K562 (cell line): ENCODE measurements at regions not wholly inside any gene's neighbourhood (a gene's known extent, or its start where the extent isn't known, plus 50 kb on each side); places are given as distances from the start of the nearest gene placed in this dataset.

Experiments
- ATAC-seq: fragments of 200-7000 bp; cut with Tn5 transposase; 3 replicates; pipeline ENCODE4 v1.9.1; 2020; ENCODE audit warnings: moderate library complexity
- BruUV-seq: library from RNA; stranded (reverse); fragments of 400-500 nt; replicated peaks from 2 replicates; lab custom pipeline; 2021; lab: Mats Ljungman, UMichigan
- CTCF ChIA-PET: fragments of 300-600 bp; formaldehyde crosslinking; extraction: SDS; loops from one replicate; lab custom pipeline; 2021; ENCODE audit warnings: low intra/inter-chr PET ratio; lab: Yijun Ruan, JAX
- POLR2A ChIA-PET: fragments of 300-600, 350-650 bp; sonication (Branson Sonifier 250); formaldehyde crosslinking; extraction: SDS; loops from one replicate; lab custom pipeline; 2021; ENCODE audit warnings: antibody characterized with exemption, inconsistent platforms; lab: Yijun Ruan, JAX
- DNase-seq, 4 experiments: peaks; one replicate each; pipeline versions ENCODE4 v3.0.0 to v3.0.0-alpha.2; 2011 to 2018; ENCODE audit warnings: low spot score in 3 of 4, mixed read lengths in 3 of 4; ENCODE audit errors: extremely low read depth in 1 of 4
- FAIRE-seq: peaks from 2 replicates; lab custom pipeline; 2011; peaks lifted over from hg19 to GRCh38; lab: Jason Lieb, UNC
- H2AFZ ChIP-seq: 2 replicates; pipeline ENCODE4 v1.6.0; 2011; ENCODE audit warnings: low read depth, low read length, control low read depth, inconsistent platforms
- H3K27ac ChIP-seq: fragments of 200-600 bp; 3 replicates; pipeline ENCODE4 v1.8.0; 2011; ENCODE audit warnings: low read depth, mild to moderate bottlenecking, control low read depth, inconsistent platforms, low read length, moderate library complexity, mixed read lengths; ENCODE audit errors: extremely low read depth
- H3K27me3 ChIP-seq, 2 experiments: fragments of 300-600 bp in 1 of 2; 2 replicates in 1 of 2; 3 replicates in 1 of 2; pipeline versions ENCODE4 v1.6.0 to v1.8.0; 2011; ENCODE audit warnings: inconsistent platforms in 2 of 2, low read length in 2 of 2, mild to moderate bottlenecking in 1 of 2, mixed read lengths in 1 of 2, moderate library complexity in 1 of 2; ENCODE audit not compliant: control insufficient read depth in 2 of 2, insufficient read depth in 2 of 2
- H3K36me3 ChIP-seq: fragments of 300-600 bp; 3 replicates; pipeline ENCODE4 v1.8.0; 2011; ENCODE audit warnings: mild to moderate bottlenecking, low read length, inconsistent platforms; ENCODE audit not compliant: control insufficient read depth, insufficient read depth
- H3K4me1 ChIP-seq, 2 experiments: fragments of 200-600 bp in 1 of 2; replicated peaks in 1 of 2; 2 replicates in 1 of 2; 3 replicates in 1 of 2; pipeline versions ENCODE4 v1.5.1 to v1.8.0; 2011; ENCODE audit warnings: inconsistent platforms in 2 of 2, low read length in 2 of 2, mild to moderate bottlenecking in 1 of 2, mixed read lengths in 1 of 2, moderate library complexity in 1 of 2; ENCODE audit not compliant: control insufficient read depth in 2 of 2, insufficient read depth in 2 of 2
- H3K4me2 ChIP-seq: 2 replicates; pipeline ENCODE4 v1.6.1; 2011; ENCODE audit warnings: low read length, control low read depth, inconsistent platforms, mixed read lengths; ENCODE audit not compliant: insufficient read depth
- H3K4me3 ChIP-seq: fragments of 200-600 bp; sonication (generic), shearing (Covaris generic); 2 replicates; pipeline ENCODE4 v1.5.1; 2016; ENCODE audit warnings: control low read depth, inconsistent platforms
- H3K79me2 ChIP-seq: fragments of 200-600 bp; 3 replicates; pipeline ENCODE4 v1.8.0; 2011; ENCODE audit warnings: low read length, inconsistent platforms; ENCODE audit not compliant: control insufficient read depth, insufficient read depth
- H3K9ac ChIP-seq, 2 experiments: 2 replicates each; pipeline versions ENCODE4 v1.6.0 to v1.6.1; 2011; ENCODE audit warnings: low read depth in 2 of 2, low read length in 2 of 2, control low read depth in 1 of 2, inconsistent platforms in 1 of 2, mild to moderate bottlenecking in 1 of 2, mixed read lengths in 1 of 2; ENCODE audit not compliant: insufficient read depth in 1 of 2
- H3K9me1 ChIP-seq: one replicate; pipeline ENCODE4 v1.6.0; 2011; ENCODE audit warnings: inconsistent platforms, mild to moderate bottlenecking, low read length, moderate library complexity; ENCODE audit not compliant: control insufficient read depth, insufficient read depth
- H3K9me3 ChIP-seq: replicated peaks from 2 replicates; pipeline ENCODE4 v1.5.1; 2011; ENCODE audit warnings: low read depth, low read length, inconsistent platforms; ENCODE audit not compliant: control insufficient read depth, insufficient read depth
- H4K20me1 ChIP-seq: replicated peaks from 2 replicates; pipeline ENCODE4 v1.6.1; 2011; ENCODE audit warnings: low read length, inconsistent platforms, mixed read lengths; ENCODE audit not compliant: control insufficient read depth, insufficient read depth
- EP400 ChIP-seq: fragments of 450-650 bp; IDR thresholded peaks from 2 replicates; pipeline ENCODE4 v1.6.1; 2017; ENCODE audit warnings: antibody characterized with exemption, mild to moderate bottlenecking, moderate library complexity
- GATA2 ChIP-seq: sonication (generic); formaldehyde crosslinking; IDR thresholded peaks from 2 replicates; pipeline ENCODE4 v1.4.0; 2020; ENCODE audit warnings: mild to moderate bottlenecking, missing genetic modification reagents
- NONO ChIP-seq, 2 experiments: fragments of 200-400 bp in 1 of 2; fragments of 450-650 bp in 1 of 2; formaldehyde crosslinking in 1 of 2; IDR thresholded peaks; 2 replicates each; pipeline ENCODE4 v1.6.1; 2017; ENCODE audit warnings: low read depth in 2 of 2, mild to moderate bottlenecking in 2 of 2, moderate library complexity in 2 of 2, low read length in 1 of 2
- NR4A1 ChIP-seq, 2 experiments: fragments of 250-450 bp in 1 of 2; fragments of 450-650 bp in 1 of 2; sonication (Bioruptor Pico) in 1 of 2; IDR thresholded peaks; 2 replicates each; pipeline versions ENCODE4 v1.4.0 to v1.6.1; 2016 to 2020; ENCODE audit warnings: mild to moderate bottlenecking in 2 of 2, missing compliant biosample characterization in 1 of 2, missing genetic modification characterization in 1 of 2, moderate library complexity in 1 of 2
- RNF2 ChIP-seq: sonication (generic); IDR thresholded peaks from 2 replicates; pipeline ENCODE4 v1.6.1; 2016
- RREB1 ChIP-seq: fragments of 250-450 bp; sonication (Bioruptor Pico); IDR thresholded peaks from 2 replicates; pipeline ENCODE4 v1.4.0; 2020
- SMARCA4 ChIP-seq: fragments of 450-650 bp; IDR thresholded peaks from 2 replicates; pipeline ENCODE4 v1.6.1; 2016
- TBP ChIP-seq: optimal IDR thresholded peaks from 2 replicates; pipeline ENCODE3; 2011; ENCODE audit warnings: low read depth, low read length, improper control_type of control experiment
- WGBS: fragments of 100-300 bp; shearing (Covaris generic); methylation state at CpG from one replicate; pipeline ENCODE4 v1.1.6; 2016; ENCODE audit warnings: low coverage, mixed read lengths; ENCODE audit not compliant: insufficient coverage; ENCODE audit errors: missing lambda C conversion rate; 5-methylcytosine and 5-hydroxymethylcytosine counted together
- in situ Hi-C: fragments of 300-500 bp; cut with MboI; formaldehyde crosslinking; loops from 4 replicates; pipeline ENCODE4 v1.15.0; 2018; ENCODE audit warnings: inconsistent platforms, mixed read lengths
- intact Hi-C: fragments of 100-400 bp; cut with micrococcal nuclease; formaldehyde crosslinking; loops from 2 replicates; pipeline ENCODE4 v1.14.2; 2022

- no TSS peak for BruUV-seq
- ATAC-seq (no peak), DNase-seq (no peak)
- no peak overlapping the region for H3K27ac ChIP-seq
- intact Hi-C loops = no loop called here
- TF ChIP-seq NR4A1 (CRISPR knock-in tag; IDR thresholded peaks at IDR 0.05) (no peak), NR4A1 (tag; IDR thresholded peaks at IDR 0.05) (no peak), SMARCA4 (no peak), NONO (IDR thresholded peaks at IDR 0.05; ENCODE audit: low read depth in 2 of 2, low read length in 1 of 2) (no peak), GATA2 (CRISPR knock-in tag) (no peak), TBP (no peak), RNF2 (no peak), EP400 (no peak), RREB1 (CRISPR knock-in tag) (no peak)
- TF ChIP-seq, all 486 proteins: peak for 0
- H3K4me3 ChIP-seq = no peak overlapping the region
- H3K4me1 ChIP-seq = no peaks in the 10 kb centered on the region
- no peaks in the 10 kb centered on the region for H3K9me3 ChIP-seq
- H3K4me2 ChIP-seq = no peak overlapping the region
- in situ Hi-C loops = loop anchor here (5.0 kb wide), 1 partner anchor 158 kb away; no protein-coding TSS in a partner anchor
- 31% methylated on average over 3 of the region's 3 CpGs for WGBS
- H3K27me3 ChIP-seq = no peaks in the 10 kb centered on the region
- ChIA-PET CTCF (no interaction called here), POLR2A (no interaction called here)
- H4K20me1 ChIP-seq = no peaks in the 10 kb centered on the region
- no peak overlapping the region for H3K9ac ChIP-seq
- no peaks in the 10 kb centered on the region for H3K36me3 ChIP-seq
- no peaks in the 10 kb centered on the region for H3K79me2 ChIP-seq
- H2AFZ ChIP-seq = no peak overlapping the region
- H3K9me1 ChIP-seq = no peaks in the 10 kb centered on the region
- no peak for FAIRE-seq
These were observed 153.8 kb downstream of the CEMIP2 start for GRCh38 chr9:71614409-71615010.
